HG02678 (cell line): ENCODE measurements at regions not wholly inside any gene's neighbourhood (a gene's known extent, or its start where the extent isn't known, plus 50 kb on each side); places are given as distances from the start of the nearest gene placed in this dataset.
"Not testable (repeated sequence)": the region's sequence is repeated elsewhere in the genome, so short reads cannot be mapped to it uniquely, and the experiment has no call there.

Source experiments
- ATAC-seq: cut with Tn5 transposase; IDR thresholded peaks from one replicate; pipeline ENCODE4 v1.9.1; 2021; ENCODE audit warnings: mild to moderate bottlenecking, moderate library complexity; ENCODE audit not compliant: unreplicated experiment

GRCh38 chr4:128540122-128540521, 252.5 kb upstream of the PGRMC2 start:
- no peak for ATAC-seq

- ATAC-seq = no peak
Observed at GRCh38 chr4:128538111-128538882, 250.7 kb upstream of the PGRMC2 start.

DNA sequence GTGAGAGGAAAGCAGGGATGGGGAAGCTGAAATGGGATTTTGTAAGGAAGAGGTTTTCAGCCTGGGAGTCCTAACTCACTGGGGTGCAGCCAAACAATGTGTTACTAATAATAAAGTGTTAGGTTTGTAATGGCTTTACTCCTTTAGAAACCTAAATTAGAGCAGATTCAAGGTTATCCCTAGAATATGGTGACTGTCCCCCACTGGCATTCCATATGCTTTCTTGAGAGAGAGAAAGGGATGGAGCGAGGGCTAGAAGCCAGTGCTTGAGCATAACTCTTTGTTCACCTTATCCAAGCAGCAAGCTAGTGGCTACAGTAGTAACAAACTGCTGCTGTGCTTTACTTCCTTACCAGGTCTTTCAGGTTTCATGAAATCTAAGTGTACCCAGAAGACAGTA, 249.1 kb upstream of the PGRMC2 start:
- no peak for ATAC-seq

DNA sequence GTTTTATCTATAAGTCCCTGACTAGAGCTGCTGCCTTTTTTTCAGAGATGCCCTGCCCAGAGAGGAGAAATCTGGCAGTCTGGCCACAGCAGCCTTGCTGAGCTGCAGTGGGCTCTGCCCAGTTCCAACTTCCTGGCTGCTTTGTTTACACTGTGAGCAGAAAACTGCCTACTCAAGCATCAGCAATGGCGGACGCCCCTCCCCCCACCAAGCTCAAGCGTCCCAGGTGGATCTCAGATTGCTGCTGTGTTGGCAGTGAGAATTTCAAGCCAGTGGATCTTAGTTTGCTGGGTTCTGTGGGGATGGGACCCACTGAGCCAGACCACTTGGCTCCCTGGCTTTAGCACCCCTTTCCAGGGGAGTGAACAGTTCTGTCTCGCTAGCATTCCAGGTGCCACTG, 247.9 kb upstream of the PGRMC2 start:
- not testable (repeated sequence) for ATAC-seq

- no peak for ATAC-seq
Observed at GRCh38 chr4:128528793-128529553, 241.4 kb upstream of the PGRMC2 start.

- ATAC-seq = no peak
Observed at GRCh38 chr4:128527946-128528576, 240.4 kb upstream of the PGRMC2 start.

- ATAC-seq = no peak
Observed at GRCh38 chr4:128527351-128527750, 239.7 kb upstream of the PGRMC2 start.

- no peak for ATAC-seq
Observed at GRCh38 chr4:128525992-128526630, 238.5 kb upstream of the PGRMC2 start.

DNA sequence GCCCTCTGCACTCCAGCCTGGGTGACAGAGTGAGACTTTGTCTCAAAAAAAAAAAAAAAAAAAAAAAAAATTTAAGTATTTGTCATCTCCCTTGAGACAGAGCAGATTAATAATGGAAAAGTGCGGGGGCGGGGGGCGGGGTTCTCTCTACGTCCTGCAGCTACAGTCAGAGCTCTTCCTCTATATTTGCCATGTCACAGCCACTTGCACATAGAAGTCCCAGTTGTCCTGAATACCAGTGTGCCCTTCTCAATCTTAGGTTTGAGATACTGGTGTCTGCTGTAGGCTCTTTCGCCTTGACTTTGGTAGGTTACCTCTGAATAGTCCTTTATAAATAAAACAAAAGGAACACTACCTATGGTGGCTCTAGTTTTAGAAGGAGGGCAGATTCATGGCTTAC, 237.8 kb upstream of the PGRMC2 start:
- ATAC-seq = peak; percentile 54

DNA sequence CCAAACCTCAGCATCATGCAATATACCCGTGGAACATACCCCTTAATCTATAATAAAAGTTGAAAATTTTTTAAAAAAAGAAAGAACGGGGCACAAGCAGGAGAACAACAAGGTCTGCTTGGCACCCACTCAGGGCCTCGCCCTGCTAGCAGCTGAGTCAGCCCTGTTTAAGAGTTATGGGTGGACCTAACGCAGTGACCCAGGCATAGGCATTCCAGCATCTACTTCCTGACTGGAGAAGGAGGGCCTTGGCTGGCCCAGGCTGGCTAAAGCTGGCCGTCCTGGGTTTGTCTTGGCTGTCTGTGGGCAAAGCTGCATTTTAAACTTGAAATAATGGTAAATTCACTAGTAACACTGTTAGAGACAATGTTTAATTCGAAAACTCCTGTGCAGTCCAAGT, 236.7 kb upstream of the PGRMC2 start:
- no peak for ATAC-seq

DNA sequence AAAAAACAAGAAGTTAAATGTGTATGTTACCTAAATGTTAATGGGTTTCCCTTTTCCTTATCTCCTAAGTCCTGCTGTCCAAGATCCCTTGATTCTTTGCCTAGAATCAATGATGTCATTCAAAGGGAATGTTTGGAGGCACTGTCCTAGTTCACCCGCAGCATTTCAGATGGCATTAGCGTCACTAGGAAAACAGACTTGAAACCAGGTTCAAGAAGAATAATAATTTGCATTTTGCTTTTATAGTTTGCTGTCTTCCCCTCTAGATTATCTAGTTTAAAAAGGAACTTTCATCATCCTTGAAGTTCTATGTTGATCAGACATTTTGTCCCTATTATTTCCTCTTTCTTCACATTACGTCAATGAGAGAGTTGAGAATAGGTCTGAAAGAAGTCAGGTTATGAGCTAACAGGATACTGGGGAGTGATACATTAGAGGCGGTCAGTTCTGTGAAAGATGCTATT, 234.1 kb upstream of the PGRMC2 start:
- no peak for ATAC-seq

GRCh38 chr4:128521156-128521555, 233.5 kb upstream of the PGRMC2 start:
- ATAC-seq = no peak

- ATAC-seq = no peak
Observed at GRCh38 chr4:128519163-128519830, 231.7 kb upstream of the PGRMC2 start.

GRCh38 chr4:128517739-128518510, 230.3 kb upstream of the PGRMC2 start:
- ATAC-seq = peak; percentile 95

DNA sequence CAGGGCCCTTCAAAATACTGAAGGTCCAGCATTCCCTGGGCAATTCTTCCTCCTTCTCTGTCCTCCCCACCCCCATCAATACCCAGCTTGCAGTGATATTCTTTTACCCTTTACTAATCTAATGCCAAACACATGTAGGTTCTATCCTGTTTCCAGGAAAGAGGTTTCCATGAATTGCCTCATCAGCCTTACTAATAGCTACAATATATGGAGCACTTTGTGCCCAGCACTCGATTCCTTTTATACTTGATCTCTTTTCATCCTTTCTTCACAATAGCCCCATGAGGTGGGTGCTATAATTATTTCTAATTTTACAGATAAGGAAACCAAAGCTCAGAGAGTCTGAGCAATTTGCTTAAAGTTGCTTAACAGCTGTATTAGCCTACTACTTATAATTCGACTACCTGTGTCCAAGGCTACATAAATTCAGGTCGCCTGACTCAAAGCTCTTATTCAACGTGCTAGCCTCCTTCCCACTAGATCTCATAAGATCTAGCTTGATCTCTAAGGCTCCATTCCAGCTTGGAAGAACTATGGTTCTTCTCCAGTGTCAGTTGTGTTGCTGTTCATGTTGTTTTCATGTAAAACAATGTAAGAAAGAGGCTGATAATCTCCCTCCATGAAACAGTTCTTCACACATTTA, 229.6 kb upstream of the PGRMC2 start:
- peak; percentile 2 for ATAC-seq

DNA sequence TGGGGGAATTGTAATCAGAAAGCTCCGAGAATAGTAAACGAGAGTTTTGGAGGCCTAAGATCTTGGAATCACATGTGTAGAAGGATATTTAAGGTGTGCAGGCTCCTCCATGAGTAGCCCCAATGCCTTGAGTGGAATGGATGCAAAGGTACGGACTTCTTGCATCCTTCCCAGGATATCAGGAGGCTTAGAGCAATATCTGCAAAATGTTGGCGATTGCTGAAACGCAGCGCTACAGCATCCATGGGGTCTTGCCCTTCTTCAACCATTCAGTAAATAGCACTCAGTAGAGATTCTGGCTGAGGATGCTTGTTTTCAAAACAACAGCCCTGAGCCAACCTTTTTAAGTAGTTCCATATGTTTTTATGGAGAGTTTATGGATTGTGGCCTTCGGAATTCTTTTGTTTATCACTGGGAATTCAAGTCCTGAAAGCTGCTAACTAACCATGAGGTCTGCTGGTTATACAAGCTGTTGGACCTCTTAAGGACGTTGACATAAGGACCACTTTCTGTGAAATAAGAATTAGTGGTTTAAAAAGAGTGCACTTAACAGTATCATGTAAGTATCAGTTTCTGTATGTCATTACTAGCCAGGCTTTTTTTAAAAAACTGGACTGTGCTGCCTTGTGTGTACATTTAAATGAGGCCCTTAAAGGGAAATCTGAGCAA, 228.8 kb upstream of the PGRMC2 start:
- ATAC-seq = peak; percentile 51

GRCh38 chr4:128513664-128514484, 226.3 kb upstream of the PGRMC2 start:
- ATAC-seq = no peak

DNA sequence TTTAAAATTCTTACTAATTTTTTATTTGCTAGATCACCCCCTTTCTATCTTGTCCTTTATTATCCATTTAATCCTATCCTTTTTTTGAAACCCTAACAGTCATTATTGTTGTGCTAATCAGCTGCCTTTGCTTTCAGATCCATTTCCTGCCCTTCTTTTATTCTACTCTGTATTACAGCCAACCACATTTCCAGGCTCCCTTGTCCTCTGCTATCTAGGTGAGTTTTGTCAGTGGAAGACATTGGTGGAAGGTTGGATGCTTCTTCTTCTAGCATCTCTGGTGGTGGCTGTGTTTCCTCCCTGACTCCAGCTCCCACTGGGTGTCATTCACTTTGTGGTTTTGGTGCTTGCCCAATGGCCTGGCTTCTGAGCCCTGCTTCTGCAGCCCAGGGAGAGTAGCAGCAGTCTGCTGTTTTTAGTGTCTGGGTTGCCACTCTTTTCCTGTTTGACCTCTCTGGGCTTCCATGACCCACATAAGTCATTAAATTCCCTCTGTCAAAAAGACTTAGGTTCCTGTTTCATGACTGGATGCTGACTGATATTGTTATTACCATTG, 225.2 kb upstream of the PGRMC2 start:
- ATAC-seq = no peak
